Peyer's patch (tissue), 4 donors: ENCODE measurements at regions not wholly inside any gene's neighbourhood (a gene's known extent, or its start where the extent isn't known, plus 50 kb on each side); places are given as distances from the start of the nearest gene placed in this dataset.
A peak's percentile ranks its signal among the peaks of the same experiment; 100 is the strongest.

ENCODE experiments used
- DNase-seq, 3 donors: peaks; one replicate each; pipeline ENCODE4 v3.0.0-alpha.2; 2017 to 2019
- H3K27ac ChIP-seq, 4 donors: fragments of 200-600 bp; sonication (generic); one replicate each; pipeline ENCODE4 v1.5.1; 2016 to 2019
- H3K27me3 ChIP-seq, 2 donors: fragments of 200-600 bp; sonication (generic); one replicate each; pipeline ENCODE4 v1.5.1; 2019
- H3K36me3 ChIP-seq, 3 donors: fragments of 200-600 bp; sonication (generic); one replicate each; pipeline ENCODE4 v1.5.1; 2016 to 2019
- H3K4me1 ChIP-seq, 4 donors: fragments of 200-600 bp; sonication (generic); one replicate each; pipeline ENCODE4 v1.5.1; 2016 to 2019
- H3K4me3 ChIP-seq, 4 donors: fragments of 200-600 bp; sonication (generic); 1 replicate in 3 of 4; 2 replicates in 1 of 4; pipeline ENCODE4 v1.5.1; 2016 to 2019; ENCODE audit warnings: mild to moderate bottlenecking in 1 of 4
- H3K9me3 ChIP-seq, 4 donors: fragments of 200-600 bp; sonication (generic); one replicate each; pipeline ENCODE4 v1.5.1; 2016 to 2019; ENCODE audit warnings: mild to moderate bottlenecking in 1 of 4
- CTCF ChIP-seq, 6 experiments: fragments of 450-650 bp in 4 of 6; fragments of 200-600 bp in 2 of 6; sonication (generic) in 1 of 6; IDR thresholded peaks; one replicate each; pipeline ENCODE4 v1.5.1; 2017 to 2019; ENCODE audit warnings: antibody characterized with exemption in 6 of 6, mild to moderate bottlenecking in 3 of 6, moderate library complexity in 1 of 6
- POLR2A ChIP-seq, 2 donors: fragments of 450-650 bp; IDR thresholded peaks; one replicate each; pipeline ENCODE4 v1.5.1; 2017; ENCODE audit warnings: antibody characterized with exemption in 2 of 2, mild to moderate bottlenecking in 2 of 2, moderate library complexity in 2 of 2

DNA sequence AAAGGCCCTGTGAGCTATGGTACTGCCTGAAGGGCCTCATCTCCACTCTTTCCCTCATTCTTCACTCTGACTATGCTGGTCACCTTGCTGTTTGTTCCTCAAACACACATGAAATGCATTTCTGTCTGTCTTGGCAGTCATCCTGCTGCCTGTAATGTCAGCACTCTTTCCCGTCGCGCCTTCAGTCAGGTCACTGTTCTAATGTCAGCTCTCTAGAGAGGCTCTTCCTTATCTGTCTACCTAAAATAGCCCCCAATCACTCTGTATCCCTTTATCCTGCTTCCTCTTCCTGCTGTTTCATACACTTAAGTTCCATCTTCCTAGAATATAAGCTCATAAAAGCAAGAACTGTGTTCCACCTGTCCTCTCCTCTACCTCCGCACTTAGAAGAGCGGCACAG, 215.5 kb downstream of the ZNF33B start:
- H3K4me3 ChIP-seq = no peak overlapping the region
- no peak overlapping the region for H3K27ac ChIP-seq
- no peaks in the 10 kb centered on the region for H3K4me1 ChIP-seq
- TF ChIP-seq CTCF (IDR thresholded peaks at IDR 0.05) = no peak
- TF ChIP-seq POLR2A (IDR thresholded peaks at IDR 0.05) = no peak
- no peaks in the 10 kb centered on the region for H3K36me3 ChIP-seq
- H3K9me3 ChIP-seq = no peaks in the 10 kb centered on the region
- DNase-seq = no peak
- no peaks in the 10 kb centered on the region for H3K27me3 ChIP-seq

DNA sequence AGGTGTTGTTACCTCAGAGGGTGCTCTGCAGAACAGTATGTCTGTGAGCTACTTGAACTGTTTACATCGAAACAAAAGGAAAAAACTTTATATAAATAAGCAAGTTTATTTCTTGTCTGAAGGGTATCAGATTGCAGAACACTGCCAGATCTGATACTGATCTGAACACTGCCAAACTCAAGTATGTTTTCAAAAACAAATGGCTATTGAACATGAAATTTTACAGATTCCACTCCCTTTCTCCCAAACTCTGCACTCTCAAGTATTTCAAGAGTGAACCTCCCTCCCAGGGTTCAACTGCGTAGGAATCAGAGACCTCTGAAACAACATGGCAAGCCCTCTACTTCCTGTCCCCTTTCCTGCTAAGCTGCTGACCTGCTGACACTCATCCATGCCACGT, 216.6 kb downstream of the ZNF33B start:
- DNase-seq = no peak
- Histone ChIP-seq H3K4me1 (no peaks in the 10 kb centered on the region), H3K9me3 (no peaks in the 10 kb centered on the region), H3K27ac (no peak overlapping the region), H3K27me3 (no peaks in the 10 kb centered on the region), H3K36me3 (no peaks in the 10 kb centered on the region), H3K4me3 (no peak overlapping the region)
- TF ChIP-seq CTCF (IDR thresholded peaks at IDR 0.05) = no peak
- TF ChIP-seq POLR2A (IDR thresholded peaks at IDR 0.05) = no peak

GRCh38 chr10:42419789-42420188, 218.6 kb downstream of the ZNF33B start:
- Histone ChIP-seq H3K36me3 (no peaks in the 10 kb centered on the region), H3K27ac (no peak overlapping the region), H3K4me3 (no peak overlapping the region), H3K4me1 (no peaks in the 10 kb centered on the region), H3K27me3 (no peaks in the 10 kb centered on the region), H3K9me3 (no peaks in the 10 kb centered on the region)
- no peak for DNase-seq
- no peak for TF ChIP-seq POLR2A (IDR thresholded peaks at IDR 0.05)
- no peak for TF ChIP-seq CTCF (IDR thresholded peaks at IDR 0.05)

DNA sequence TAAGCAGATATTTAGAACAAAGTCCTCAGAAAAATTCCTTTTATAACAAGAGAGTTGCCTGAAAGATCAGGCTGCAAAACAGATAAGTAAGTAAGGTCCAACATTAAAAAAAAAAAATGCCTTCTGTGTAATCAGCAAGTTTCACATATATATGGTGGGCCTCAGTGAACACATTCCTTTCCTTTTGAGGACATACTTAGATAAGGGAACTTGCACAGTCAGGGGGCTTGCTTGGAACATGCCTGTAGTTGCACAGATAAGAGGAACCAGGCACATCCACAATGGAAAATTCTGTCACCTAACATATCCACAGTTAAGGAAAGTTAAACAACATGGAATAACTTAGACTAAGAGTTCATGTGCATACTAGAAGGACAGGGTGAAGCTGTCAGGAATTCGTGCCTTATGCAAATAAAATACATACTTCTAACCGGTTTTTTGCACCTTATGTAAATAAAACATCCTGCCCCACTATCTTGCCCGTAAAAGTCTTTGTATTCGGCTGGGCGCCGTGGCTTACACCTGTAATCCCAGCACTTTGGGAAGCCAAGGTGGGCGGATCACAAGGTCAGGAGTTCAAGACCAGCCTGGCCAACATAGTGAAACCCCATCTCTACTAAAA, 257.3 kb downstream of the ZNF33B start:
- Histone ChIP-seq H3K4me1 (no peaks in the 10 kb centered on the region), H3K36me3 (no peaks in the 10 kb centered on the region), H3K27ac (no peak overlapping the region), H3K27me3 (no peaks in the 10 kb centered on the region), H3K9me3 (no peaks in the 10 kb centered on the region), H3K4me3 (no peak overlapping the region)
- DNase-seq = no peak
- TF ChIP-seq CTCF (IDR thresholded peaks at IDR 0.05) (no peak), POLR2A (IDR thresholded peaks at IDR 0.05) (no peak)

- Histone ChIP-seq H3K4me1 (no peaks in the 10 kb centered on the region), H3K36me3 (no peaks in the 10 kb centered on the region), H3K27ac (no peak overlapping the region), H3K9me3 (peaks cover 0 to 4% (median 0%) of the 10 kb centered on the region in 4 donors), H3K27me3 (no peaks in the 10 kb centered on the region), H3K4me3 (peak overlapping the region; percentile 34 to 54 (median 46))
- DNase-seq = peak; percentile 47 to 67 (median 61)
- TF ChIP-seq CTCF (IDR thresholded peaks at IDR 0.05) (no peak), POLR2A (IDR thresholded peaks at IDR 0.05) (no peak)
These were observed 270.7 kb downstream of the ZNF33B start for GRCh38 chr10:42367532-42368230.
